GM18870 (cell line): ENCODE measurements at regions not wholly inside any gene's neighbourhood (a gene's known extent, or its start where the extent isn't known, plus 50 kb on each side); places are given as distances from the start of the nearest gene placed in this dataset.

Experiments
- ATAC-seq: cut with Tn5 transposase; IDR thresholded peaks from one replicate; pipeline ENCODE4 v1.9.1; 2021; ENCODE audit warnings: moderate library complexity; ENCODE audit not compliant: unreplicated experiment

DNA sequence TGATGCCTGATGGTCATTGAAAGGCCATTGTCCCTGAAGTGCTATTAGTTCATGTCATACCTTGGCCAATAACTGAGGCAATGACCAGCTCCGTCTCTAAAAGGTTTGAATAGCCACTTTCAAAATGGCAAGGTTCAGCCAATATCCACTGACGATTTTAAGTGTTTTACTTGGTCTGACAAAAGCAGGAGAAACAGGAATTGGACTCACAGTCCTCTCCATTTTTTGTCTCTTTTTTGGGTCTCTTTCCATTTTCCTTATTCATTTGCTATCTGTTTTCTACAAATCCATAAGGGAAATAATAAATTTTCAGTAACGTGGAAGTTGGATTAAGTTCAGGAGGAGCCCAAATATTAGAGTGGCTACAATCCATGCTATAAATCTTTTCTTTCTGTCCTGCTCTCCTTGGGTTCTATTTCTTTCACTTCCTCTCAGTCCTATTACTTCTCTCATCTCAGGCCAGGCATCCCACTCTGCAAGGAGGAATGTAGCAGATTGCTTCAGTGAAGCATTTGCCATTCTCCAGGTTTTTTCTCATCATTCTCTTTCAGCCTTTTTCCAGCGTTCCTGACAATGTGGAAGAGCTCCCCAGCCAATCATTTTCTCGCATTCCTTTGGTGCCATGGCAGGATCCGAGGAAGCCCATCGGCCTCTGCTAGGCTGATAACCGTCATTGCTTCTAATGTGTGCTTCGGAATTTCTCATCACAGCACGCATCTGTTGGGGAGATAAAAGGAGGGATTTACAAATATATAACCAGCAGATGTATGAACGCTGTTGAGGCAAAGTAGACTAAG lies 414.5 kb downstream of the ADGRL2 start:
- no peak for ATAC-seq

- no peak for ATAC-seq
Observed at GRCh38 chr1:82214606-82215005, 413.9 kb downstream of the ADGRL2 start.

GRCh38 chr1:82197606-82198005 lies 396.9 kb downstream of the ADGRL2 start:
- ATAC-seq, result no peak

DNA sequence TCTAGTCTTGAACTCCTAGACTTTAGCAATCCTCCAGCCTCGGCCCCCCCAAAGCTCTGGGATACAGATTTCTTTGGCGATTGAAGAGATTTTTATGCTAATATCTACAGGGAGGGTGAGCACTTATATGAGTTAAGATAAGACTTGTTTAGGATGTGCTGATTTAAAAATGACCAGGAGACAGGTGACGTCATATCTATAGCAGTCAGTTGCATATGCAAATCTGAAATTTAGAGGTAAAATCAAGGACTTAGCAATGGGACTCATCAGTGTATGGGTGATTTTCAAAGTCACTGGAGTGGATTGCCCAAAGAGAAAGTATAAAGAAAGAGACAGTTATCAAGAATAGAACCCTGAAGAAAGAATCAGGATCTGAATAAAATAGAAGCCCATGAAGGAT lies 394.5 kb downstream of the ADGRL2 start:
- ATAC-seq, result no peak

DNA sequence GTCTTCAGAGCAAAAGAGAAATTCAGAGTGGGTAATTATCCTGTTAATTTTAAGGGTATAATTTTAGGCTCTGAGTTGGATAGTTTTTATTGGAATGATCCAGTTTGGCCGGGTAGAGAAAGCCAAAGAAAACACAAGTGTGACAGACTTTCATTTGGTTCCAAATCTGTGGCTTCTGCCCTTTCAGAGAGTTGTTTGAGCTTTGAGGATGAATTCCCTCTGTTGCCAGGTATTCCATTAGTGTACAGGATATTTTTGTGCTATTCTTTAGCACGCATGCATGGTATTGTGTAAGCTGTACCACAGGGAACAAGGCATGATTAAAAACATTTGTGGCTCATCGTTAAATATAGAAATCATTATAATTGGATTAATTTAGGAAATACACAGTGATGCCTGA lies 384.4 kb downstream of the ADGRL2 start:
- no peak for ATAC-seq

DNA sequence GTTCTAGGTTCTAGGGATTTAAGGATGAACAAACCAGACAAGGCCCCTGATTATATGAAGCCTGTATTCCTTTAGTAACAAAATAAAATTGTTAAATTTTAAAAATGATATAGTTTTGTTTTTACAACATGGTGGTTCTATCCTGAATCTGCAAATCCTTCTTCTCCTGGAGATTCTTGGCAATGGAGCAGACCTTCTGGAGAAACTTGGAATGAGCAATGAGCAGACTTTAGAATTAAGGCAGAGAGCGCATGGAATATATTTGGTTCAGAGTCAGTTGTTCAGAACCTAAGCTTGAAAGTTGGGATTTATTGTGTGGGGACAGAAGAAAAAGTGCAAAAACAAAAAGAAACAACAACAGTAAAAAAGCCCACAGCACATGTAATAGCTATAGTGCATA lies 381.1 kb downstream of the ADGRL2 start:
- ATAC-seq, result no peak

- no peak for ATAC-seq
Observed at GRCh38 chr1:82179131-82179530, 378.4 kb downstream of the ADGRL2 start.

- no peak for ATAC-seq
Observed at GRCh38 chr1:82177192-82177591, 376.5 kb downstream of the ADGRL2 start.

DNA sequence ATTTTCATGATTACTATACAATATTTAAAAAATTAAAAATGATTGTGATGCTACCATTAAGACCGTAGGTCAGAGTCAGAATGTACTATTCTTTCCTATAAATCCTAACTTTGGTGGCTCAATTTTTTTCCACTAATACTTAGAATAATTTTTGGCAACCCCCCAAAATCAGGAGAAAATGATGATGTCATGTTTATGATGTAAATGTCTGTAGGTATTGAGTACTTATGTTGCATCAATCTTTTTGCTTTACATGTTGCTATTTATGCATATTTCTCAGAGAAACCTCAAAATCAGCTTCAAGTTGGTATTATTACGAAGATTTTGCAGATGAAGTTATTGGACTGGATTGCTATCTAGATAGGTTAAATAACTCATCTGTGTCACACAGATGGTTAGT lies 371.2 kb downstream of the ADGRL2 start:
- ATAC-seq, result no peak

DNA sequence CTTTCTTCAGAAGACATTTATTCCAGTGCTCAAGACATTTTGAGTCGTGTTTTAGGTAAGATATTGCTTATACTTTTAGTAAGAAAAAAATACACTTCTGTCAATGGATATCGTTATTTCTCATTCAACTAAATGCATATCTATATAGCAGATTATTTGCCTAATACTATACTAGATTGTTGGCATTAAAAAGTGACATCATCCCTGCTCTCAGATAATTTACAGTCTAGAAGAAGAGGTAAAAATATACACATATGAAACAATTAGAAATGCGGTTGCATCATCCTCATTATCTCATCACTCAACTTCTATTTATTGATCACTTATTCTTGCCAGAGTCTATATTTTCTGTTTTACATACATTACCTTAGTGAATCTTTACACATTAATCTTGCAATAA lies 367.7 kb downstream of the ADGRL2 start:
- ATAC-seq, result no peak

GRCh38 chr1:82165304-82165703 lies 364.6 kb downstream of the ADGRL2 start:
- ATAC-seq, result no peak

DNA sequence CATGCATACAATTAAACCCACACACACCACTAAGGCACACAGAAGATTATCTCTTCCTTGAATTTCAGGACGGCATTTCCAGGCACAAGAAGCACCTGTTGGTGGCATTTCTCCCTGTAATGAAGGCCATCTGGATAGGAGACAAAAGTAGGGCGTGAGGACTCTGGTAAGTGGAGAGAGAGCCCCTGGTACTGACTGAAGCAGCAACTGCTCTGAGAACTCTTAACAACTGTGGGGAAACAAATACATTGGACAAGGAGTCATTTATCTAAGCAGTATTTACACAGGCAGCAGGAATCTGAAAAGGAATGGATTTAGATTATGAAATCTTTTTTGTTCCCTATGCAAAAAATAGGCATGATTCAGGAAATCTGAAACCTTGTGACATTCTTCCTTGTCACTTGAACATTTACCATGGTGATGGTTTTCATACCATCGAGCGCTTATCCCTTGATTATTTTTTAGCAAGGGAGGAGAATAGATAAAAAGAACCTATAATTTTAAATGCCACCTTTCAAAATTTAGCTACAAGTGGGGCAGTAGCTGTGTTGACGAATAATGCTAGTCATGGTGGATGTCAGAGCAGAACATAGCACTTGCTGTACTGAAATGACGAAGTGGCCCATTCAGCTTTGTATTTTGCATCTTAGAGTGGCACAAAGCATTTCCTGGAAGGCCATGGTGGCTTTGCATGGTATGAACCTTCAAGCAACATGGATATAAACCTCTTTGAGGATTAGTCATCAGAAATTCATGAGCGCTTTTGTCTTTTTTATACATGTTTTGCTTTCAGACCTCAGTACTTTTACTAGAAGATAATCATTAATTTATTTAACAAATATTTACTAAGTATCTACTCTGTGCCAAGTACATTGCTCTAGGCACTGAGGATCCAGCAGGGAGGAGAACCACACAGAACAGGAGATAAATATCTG lies 362.0 kb downstream of the ADGRL2 start:
- ATAC-seq, result no peak

- no peak for ATAC-seq
Observed at GRCh38 chr1:82161700-82162141, 361.0 kb downstream of the ADGRL2 start.

DNA sequence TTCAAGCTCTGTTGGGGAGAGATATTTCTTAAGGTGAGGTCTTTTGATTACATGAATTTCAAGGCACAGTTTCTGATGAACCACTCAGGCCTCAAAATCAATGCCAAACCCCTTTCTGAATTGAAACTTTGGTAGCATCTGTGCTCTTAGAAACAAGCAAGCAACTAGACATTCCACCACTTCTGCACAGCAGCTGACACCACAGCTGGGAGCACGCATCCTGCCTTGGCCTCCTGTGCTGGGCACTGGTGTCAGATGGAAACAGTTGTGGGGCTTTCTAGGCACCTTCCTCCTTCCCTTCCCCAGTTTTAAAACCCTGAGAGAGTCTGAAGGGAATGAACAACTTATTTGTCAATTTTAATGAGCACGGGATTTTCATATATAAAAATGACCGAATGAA lies 360.2 kb downstream of the ADGRL2 start:
- no peak for ATAC-seq

- ATAC-seq, result no peak
Observed at GRCh38 chr1:82160036-82160435, 359.3 kb downstream of the ADGRL2 start.

- no peak for ATAC-seq
Observed at GRCh38 chr1:82158981-82159380, 358.2 kb downstream of the ADGRL2 start.

GRCh38 chr1:82154219-82154970 lies 353.7 kb downstream of the ADGRL2 start:
- ATAC-seq, result no peak

GRCh38 chr1:82153752-82154151 lies 353.0 kb downstream of the ADGRL2 start:
- ATAC-seq, result no peak

DNA sequence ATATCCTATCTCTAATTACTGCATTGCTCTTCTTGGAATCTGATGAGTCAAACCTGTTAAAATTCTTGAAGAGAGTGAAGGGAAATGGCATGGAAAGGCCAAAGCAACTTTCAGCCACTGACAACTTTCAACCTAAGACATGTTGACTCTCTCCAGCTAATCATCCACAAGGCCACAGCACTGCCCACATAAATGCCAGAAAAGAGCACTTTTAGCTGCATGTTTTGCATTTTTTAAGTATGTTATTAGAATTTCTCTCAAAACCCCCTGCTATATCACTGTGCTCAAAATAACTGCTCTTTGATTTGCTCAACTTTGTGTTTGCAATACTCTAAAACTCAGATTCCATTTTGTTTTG lies 352.5 kb downstream of the ADGRL2 start:
- ATAC-seq, result peak; percentile 56

- ATAC-seq, result peak; percentile 70
Observed at GRCh38 chr1:82152356-82153271, 351.9 kb downstream of the ADGRL2 start.
